ENCODE measurements at regions not wholly inside any gene's neighbourhood (a gene's known extent, or its start where the extent isn't known, plus 50 kb on each side); places are given as distances from the start of the nearest gene placed in this dataset.

GRCh38 chr2:8115966-8116365, 565.9 kb upstream of the ID2 start:
- no peak for DNase-seq (ENCODE audit: extremely low spot score)
- ChIA-PET POLR2A (no interaction called here), CTCF (interaction anchor here (0.8 kb wide), 1 partner anchor 16 kb away, joined by 3 read pairs; no protein-coding TSS in a partner anchor)
- TF ChIP-seq CTCF (IDR thresholded peaks at IDR 0.05; ENCODE audit: control extremely low read depth, extremely low read depth, low read depth, missing control alignments) = no peak

- no peak for TF ChIP-seq CTCF (IDR thresholded peaks at IDR 0.05; ENCODE audit: control extremely low read depth, extremely low read depth, low read depth, missing control alignments)
- peak; percentile 73 for DNase-seq (ENCODE audit: extremely low spot score)
- ChIA-PET POLR2A (no interaction called here), CTCF (no interaction called here)
Observed at GRCh38 chr2:8116661-8117060, 565.2 kb upstream of the ID2 start.

GRCh38 chr2:8118940-8119781, 562.7 kb upstream of the ID2 start:
- no peak for DNase-seq (ENCODE audit: extremely low spot score)
- ChIA-PET CTCF (interaction anchor here (1.0 kb wide), 1 partner anchor 9 kb away, joined by 3 read pairs; no protein-coding TSS in a partner anchor), POLR2A (no interaction called here)
- TF ChIP-seq CTCF (IDR thresholded peaks at IDR 0.05; ENCODE audit: control extremely low read depth, extremely low read depth, low read depth, missing control alignments) = no peak

- no peak for DNase-seq (ENCODE audit: extremely low spot score)
- ChIA-PET CTCF (interaction anchor here (1.0 kb wide), 1 partner anchor 9 kb away, joined by 3 read pairs; no protein-coding TSS in a partner anchor), POLR2A (no interaction called here)
- TF ChIP-seq CTCF (IDR thresholded peaks at IDR 0.05; ENCODE audit: control extremely low read depth, extremely low read depth, low read depth, missing control alignments) = no peak
Observed at GRCh38 chr2:8119782-8120505, 561.9 kb upstream of the ID2 start.

- CTCF ChIA-PET = interaction anchor here (1.0 kb wide), 1 partner anchor 10 kb away, joined by 3 read pairs; no protein-coding TSS in a partner anchor
- POLR2A ChIA-PET = no interaction called here
- TF ChIP-seq CTCF (IDR thresholded peaks at IDR 0.05; ENCODE audit: control extremely low read depth, extremely low read depth, low read depth, missing control alignments) = no peak
- no peak for DNase-seq (ENCODE audit: extremely low spot score)
Observed at GRCh38 chr2:8120506-8120860, 561.4 kb upstream of the ID2 start.

GRCh38 chr2:8121022-8121825, 560.6 kb upstream of the ID2 start:
- no peak for TF ChIP-seq CTCF (IDR thresholded peaks at IDR 0.05; ENCODE audit: control extremely low read depth, extremely low read depth, low read depth, missing control alignments)
- ChIA-PET CTCF (no interaction called here), POLR2A (no interaction called here)
- no peak for DNase-seq (ENCODE audit: extremely low spot score)
